ENCODE measurements at regions not wholly inside any gene's neighbourhood (a gene's known extent, or its start where the extent isn't known, plus 50 kb on each side); places are given as distances from the start of the nearest gene placed in this dataset.
"Not testable (repeated sequence)": the region's sequence is repeated elsewhere in the genome, so short reads cannot be mapped to it uniquely, and the experiment has no call there.

DNA sequence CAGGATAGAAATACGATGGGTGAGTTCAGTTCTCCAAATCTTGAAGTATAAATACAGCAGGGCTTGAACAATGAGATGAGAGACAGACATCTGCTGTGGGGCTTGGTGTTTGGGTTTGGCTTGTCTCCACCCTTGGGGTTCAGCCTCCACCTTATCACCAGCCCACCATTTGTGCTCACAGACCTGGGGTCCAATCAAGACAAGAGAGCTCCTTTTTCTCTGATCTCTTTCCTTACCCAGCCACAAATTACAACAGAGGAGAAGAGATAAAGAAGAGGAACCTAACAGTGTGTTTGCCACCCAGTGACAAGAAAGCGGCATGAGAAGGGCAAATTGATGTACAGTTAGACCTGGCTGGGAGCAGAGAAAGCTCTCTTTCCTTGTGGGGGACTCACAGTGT lies 204.5 kb upstream of the CXCR4 start:
- Histone ChIP-seq H3K9ac (ENCODE audit: low read length in 3 of 3) (no peak overlapping the region), H3K27me3 (ENCODE audit: control insufficient read depth, insufficient read depth, low read length) (no peaks in the 10 kb centered on the region), H3K36me3 (ENCODE audit: control insufficient read depth in 2 of 3, insufficient read depth in 3 of 3, low read length in 3 of 3) (no peaks in the 10 kb centered on the region), H3K27ac (ENCODE audit: low read depth in 2 of 2, low read length in 2 of 2) (no peak overlapping the region), H3K4me3 (ENCODE audit: low read length in 3 of 3) (no peak overlapping the region), H3K9me3 (ENCODE audit: control insufficient read depth in 2 of 3, insufficient read depth in 1 of 3, low read length in 3 of 3) (no peaks in the 10 kb centered on the region), H3K4me1 (ENCODE audit: control insufficient read depth in 2 of 3, insufficient read depth in 2 of 3, low read depth in 1 of 3, low read length in 3 of 3) (no peaks in the 10 kb centered on the region)
- TF ChIP-seq, protein P1, sequence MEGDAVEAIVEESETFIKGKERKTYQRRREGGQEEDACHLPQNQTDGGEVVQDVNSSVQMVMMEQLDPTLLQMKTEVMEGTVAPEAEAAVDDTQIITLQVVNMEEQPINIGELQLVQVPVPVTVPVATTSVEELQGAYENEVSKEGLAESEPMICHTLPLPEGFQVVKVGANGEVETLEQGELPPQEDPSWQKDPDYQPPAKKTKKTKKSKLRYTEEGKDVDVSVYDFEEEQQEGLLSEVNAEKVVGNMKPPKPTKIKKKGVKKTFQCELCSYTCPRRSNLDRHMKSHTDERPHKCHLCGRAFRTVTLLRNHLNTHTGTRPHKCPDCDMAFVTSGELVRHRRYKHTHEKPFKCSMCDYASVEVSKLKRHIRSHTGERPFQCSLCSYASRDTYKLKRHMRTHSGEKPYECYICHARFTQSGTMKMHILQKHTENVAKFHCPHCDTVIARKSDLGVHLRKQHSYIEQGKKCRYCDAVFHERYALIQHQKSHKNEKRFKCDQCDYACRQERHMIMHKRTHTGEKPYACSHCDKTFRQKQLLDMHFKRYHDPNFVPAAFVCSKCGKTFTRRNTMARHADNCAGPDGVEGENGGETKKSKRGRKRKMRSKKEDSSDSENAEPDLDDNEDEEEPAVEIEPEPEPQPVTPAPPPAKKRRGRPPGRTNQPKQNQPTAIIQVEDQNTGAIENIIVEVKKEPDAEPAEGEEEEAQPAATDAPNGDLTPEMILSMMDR (IDR thresholded peaks at IDR 0.05; ENCODE audit: borderline replicate concordance, extremely low read depth, insufficient read depth), result no peak
- FAIRE-seq (no peak), DNase-seq (no peak)
- intact Hi-C loops (cut with DNase I), result no loop called here

DNA sequence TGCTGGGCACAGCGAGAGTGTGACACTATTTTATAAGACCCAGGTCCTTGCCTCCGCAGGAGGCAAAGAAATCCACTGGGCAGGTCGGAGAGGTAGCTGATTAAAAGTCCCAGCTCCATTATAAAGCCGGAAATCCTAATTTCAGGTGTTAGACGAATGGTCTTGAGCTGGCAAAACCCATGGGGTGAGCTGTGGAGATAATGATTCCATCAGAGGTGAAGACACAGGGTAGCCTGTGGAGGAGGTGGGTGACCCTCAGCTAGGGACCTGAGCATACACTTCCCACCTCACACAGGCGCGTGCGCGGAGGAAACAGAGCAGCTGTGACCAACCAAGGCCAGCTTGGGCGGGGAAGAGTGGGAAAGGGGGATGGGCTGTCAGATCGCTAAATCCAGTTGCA lies 201.7 kb upstream of the CXCR4 start:
- no peaks in the 10 kb centered on the region for H3K27me3 ChIP-seq (ENCODE audit: control insufficient read depth, insufficient read depth, low read length)
- H3K4me3 ChIP-seq (ENCODE audit: low read length in 3 of 3), result no peak overlapping the region
- H3K9ac ChIP-seq (ENCODE audit: low read length in 3 of 3), result no peak overlapping the region
- no peak overlapping the region for H3K27ac ChIP-seq (ENCODE audit: low read depth in 2 of 2, low read length in 2 of 2)
- DNase-seq, result no peak
- H3K4me1 ChIP-seq (ENCODE audit: control insufficient read depth in 2 of 3, insufficient read depth in 2 of 3, low read depth in 1 of 3, low read length in 3 of 3), result no peaks in the 10 kb centered on the region
- intact Hi-C loops (cut with DNase I), result no loop called here
- no peaks in the 10 kb centered on the region for H3K36me3 ChIP-seq (ENCODE audit: control insufficient read depth in 2 of 3, insufficient read depth in 3 of 3, low read length in 3 of 3)
- TF ChIP-seq, protein P1 (IDR thresholded peaks at IDR 0.05; ENCODE audit: borderline replicate concordance, extremely low read depth, insufficient read depth), result no peak
- H3K9me3 ChIP-seq (ENCODE audit: control insufficient read depth in 2 of 3, insufficient read depth in 1 of 3, low read length in 3 of 3), result no peaks in the 10 kb centered on the region
- no peak for FAIRE-seq

DNA sequence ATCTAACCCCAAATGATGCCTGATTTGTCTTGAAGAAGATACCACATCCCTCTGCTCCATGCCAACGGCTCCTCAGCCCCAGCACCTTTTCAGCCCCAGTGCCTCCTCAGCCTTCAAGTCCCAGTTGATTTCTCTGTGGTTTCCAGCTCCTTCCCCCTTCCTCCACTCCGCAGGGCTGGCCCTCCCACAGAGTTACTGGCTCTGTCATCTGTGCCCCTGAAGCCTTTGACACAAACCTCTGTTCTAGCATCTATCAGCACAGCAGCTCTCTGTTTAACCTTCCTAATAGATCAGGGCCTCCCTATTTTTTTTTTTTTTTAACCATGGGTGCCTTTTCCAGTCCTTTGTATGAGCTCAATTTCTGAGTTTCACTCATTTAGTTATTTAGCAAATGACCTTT lies 201.3 kb upstream of the CXCR4 start:
- Histone ChIP-seq H3K9me3 (ENCODE audit: control insufficient read depth in 2 of 3, insufficient read depth in 1 of 3, low read length in 3 of 3) (no peaks in the 10 kb centered on the region), H3K9ac (ENCODE audit: low read length in 3 of 3) (no peak overlapping the region), H3K4me1 (ENCODE audit: control insufficient read depth in 2 of 3, insufficient read depth in 2 of 3, low read depth in 1 of 3, low read length in 3 of 3) (no peaks in the 10 kb centered on the region), H3K36me3 (ENCODE audit: control insufficient read depth in 2 of 3, insufficient read depth in 3 of 3, low read length in 3 of 3) (no peaks in the 10 kb centered on the region), H3K27ac (ENCODE audit: low read depth in 2 of 2, low read length in 2 of 2) (no peak overlapping the region), H3K4me3 (ENCODE audit: low read length in 3 of 3) (no peak overlapping the region), H3K27me3 (ENCODE audit: control insufficient read depth, insufficient read depth, low read length) (no peaks in the 10 kb centered on the region)
- intact Hi-C loops (cut with DNase I), result no loop called here
- no peak for DNase-seq
- no peak for FAIRE-seq
- TF ChIP-seq, protein P1 (IDR thresholded peaks at IDR 0.05; ENCODE audit: borderline replicate concordance, extremely low read depth, insufficient read depth), result no peak

GRCh38 chr2:136314240-136314639 lies 196.3 kb upstream of the CXCR4 start:
- intact Hi-C loops (cut with DNase I), result no loop called here
- Histone ChIP-seq H3K36me3 (ENCODE audit: control insufficient read depth in 2 of 3, insufficient read depth in 3 of 3, low read length in 3 of 3) (no peaks in the 10 kb centered on the region), H3K27ac (ENCODE audit: low read depth in 2 of 2, low read length in 2 of 2) (no peak overlapping the region), H3K4me3 (ENCODE audit: low read length in 3 of 3) (no peak overlapping the region), H3K27me3 (ENCODE audit: control insufficient read depth, insufficient read depth, low read length) (no peaks in the 10 kb centered on the region), H3K9me3 (ENCODE audit: control insufficient read depth in 2 of 3, insufficient read depth in 1 of 3, low read length in 3 of 3) (no peaks in the 10 kb centered on the region), H3K9ac (ENCODE audit: low read length in 3 of 3) (no peak overlapping the region), H3K4me1 (ENCODE audit: control insufficient read depth in 2 of 3, insufficient read depth in 2 of 3, low read depth in 1 of 3, low read length in 3 of 3) (no peaks in the 10 kb centered on the region)
- DNase-seq (no peak), FAIRE-seq (no peak)
- TF ChIP-seq, protein P1 (IDR thresholded peaks at IDR 0.05; ENCODE audit: borderline replicate concordance, extremely low read depth, insufficient read depth), result no peak

- DNase-seq; H3K4me3 ChIP-seq (ENCODE audit: low read length in 3 of 3); H3K27ac ChIP-seq (ENCODE audit: low read depth in 2 of 2, low read length in 2 of 2); H3K36me3 ChIP-seq (ENCODE audit: control insufficient read depth in 2 of 3, insufficient read depth in 3 of 3, low read length in 3 of 3); H3K4me1 ChIP-seq (ENCODE audit: control insufficient read depth in 2 of 3, insufficient read depth in 2 of 3, low read depth in 1 of 3, low read length in 3 of 3); intact Hi-C loops (cut with DNase I); H3K9ac ChIP-seq (ENCODE audit: low read length in 3 of 3); H3K9me3 ChIP-seq (ENCODE audit: control insufficient read depth in 2 of 3, insufficient read depth in 1 of 3, low read length in 3 of 3); H3K27me3 ChIP-seq (ENCODE audit: control insufficient read depth, insufficient read depth, low read length): not testable (repeated sequence)
- FAIRE-seq, result peak; percentile 68
Measured at GRCh38 chr2:136312568-136312967, 194.6 kb upstream of the CXCR4 start.

Data from kidney (tissue), 13 donors.